K562 (cell line): ENCODE measurements at regions not wholly inside any gene's neighbourhood (a gene's known extent, or its start where the extent isn't known, plus 50 kb on each side); places are given as distances from the start of the nearest gene placed in this dataset.

Experiments used
- DPF2 ChIP-seq: fragments of 450-650 bp; IDR thresholded peaks from 2 replicates; pipeline ENCODE4 v1.6.1; 2016
- HDAC1 ChIP-seq, 2 experiments: fragments of 450-650 bp; IDR thresholded peaks; 2 replicates each; pipeline ENCODE4 v1.6.1; 2016 to 2017; ENCODE audit warnings: inconsistent platforms in 1 of 2, mild to moderate bottlenecking in 1 of 2, moderate library complexity in 1 of 2
- HOMEZ ChIP-seq: fragments of 250-450 bp; sonication (Bioruptor Pico); IDR thresholded peaks from 2 replicates; pipeline ENCODE4 v1.4.0; 2020; ENCODE audit warnings: mild to moderate bottlenecking, moderate library complexity
- ID3 ChIP-seq, 2 experiments: fragments of 250-450 bp in 1 of 2; fragments of 450-650 bp in 1 of 2; sonication (Bioruptor Pico) in 1 of 2; IDR thresholded peaks; 2 replicates each; pipeline versions ENCODE4 v1.6.1 to v1.8.0; 2016 to 2021; ENCODE audit warnings: mild to moderate bottlenecking in 2 of 2, moderate library complexity in 2 of 2, missing compliant biosample characterization in 1 of 2, missing genetic modification characterization in 1 of 2
- JUND ChIP-seq, 2 experiments: IDR thresholded peaks; 2 replicates in 1 of 2; 3 replicates in 1 of 2; pipeline ENCODE4 v1.6.1; 2011; ENCODE audit warnings: borderline replicate concordance in 2 of 2, low read depth in 2 of 2, low read length in 2 of 2, improper control_type of control experiment in 1 of 2, missing biosample characterization in 1 of 2, missing genetic modification characterization in 1 of 2, missing genetic modification reagents in 1 of 2
- L3MBTL2 ChIP-seq: fragments of 450-650 bp; IDR thresholded peaks from 2 replicates; pipeline ENCODE4 v1.6.1; 2016; ENCODE audit warnings: mild to moderate bottlenecking, moderate library complexity
- LEF1 ChIP-seq: fragments of 450-650 bp; IDR thresholded peaks from 2 replicates; pipeline ENCODE4 v1.6.1; 2016; ENCODE audit warnings: mild to moderate bottlenecking
- MAFF ChIP-seq: IDR thresholded peaks from 2 replicates; pipeline ENCODE4 v1.6.1; 2012; ENCODE audit warnings: low read length, improper control_type of control experiment
- PCBP1 ChIP-seq: fragments of 200-400 bp; formaldehyde crosslinking; IDR thresholded peaks from 2 replicates; pipeline ENCODE4 v1.6.1; 2018; ENCODE audit warnings: mild to moderate bottlenecking, low read depth, low read length; ENCODE audit not compliant: poor library complexity, severe bottlenecking
- PHB2 ChIP-seq: fragments of 450-650 bp; IDR thresholded peaks from 2 replicates; pipeline ENCODE4 v1.6.1; 2017; ENCODE audit warnings: low read depth
- POLR2A ChIP-seq: fragments of 450-650 bp; conservative IDR thresholded peaks from 2 replicates; pipeline ENCODE4 v1.6.1; 2016
- RBFOX2 ChIP-seq: fragments of 200-400 bp; formaldehyde crosslinking; IDR thresholded peaks from 2 replicates; pipeline ENCODE4 v1.6.1; 2017; ENCODE audit warnings: low read depth, mild to moderate bottlenecking, low read length, moderate library complexity
- RBM22 ChIP-seq: fragments of 200-400 bp; formaldehyde crosslinking; IDR thresholded peaks from 2 replicates; pipeline ENCODE4 v1.6.1; 2018; ENCODE audit warnings: low read length, low read depth; ENCODE audit not compliant: poor library complexity, severe bottlenecking
- RFX7 ChIP-seq: fragments of 250-450 bp; sonication (Bioruptor Pico); IDR thresholded peaks from 2 replicates; pipeline ENCODE4 v1.5.1; 2021; ENCODE audit warnings: mild to moderate bottlenecking
- SMARCE1 ChIP-seq: fragments of 450-650 bp; IDR thresholded peaks from 2 replicates; pipeline ENCODE4 v1.7.1; 2016; ENCODE audit warnings: mild to moderate bottlenecking
- SPI1 ChIP-seq: IDR thresholded peaks from 2 replicates; pipeline ENCODE4 v1.6.1; 2011; ENCODE audit warnings: low read depth, low read length, control low read depth, borderline replicate concordance
- SRF ChIP-seq, 2 experiments: fragments of 250-450, 450-650 bp in 1 of 2; sonication (Bioruptor Pico) in 1 of 2; sonication (generic) in 1 of 2; formaldehyde crosslinking; IDR thresholded peaks; 2 replicates each; pipeline versions ENCODE4 v1.5.0 to v1.5.1; 2020 to 2022; ENCODE audit warnings: mild to moderate bottlenecking in 1 of 2, missing genetic modification reagents in 1 of 2
- XRCC3 ChIP-seq: fragments of 450-650 bp; IDR thresholded peaks from 2 replicates; pipeline ENCODE4 v1.6.1; 2017; ENCODE audit warnings: mild to moderate bottlenecking, moderate library complexity
- ZC3H8 ChIP-seq: fragments of 450-650 bp; IDR thresholded peaks from 2 replicates; pipeline ENCODE4 v1.6.1; 2017
- ZMIZ1 ChIP-seq, 2 experiments: fragments of 150-350 bp in 1 of 2; IDR thresholded peaks; 2 replicates each; pipeline ENCODE4 v1.6.1; 2012 to 2016; ENCODE audit warnings: low read depth in 2 of 2, low read length in 2 of 2, mild to moderate bottlenecking in 1 of 2, moderate library complexity in 1 of 2
- ZNF740 ChIP-seq, 3 experiments: fragments of 200-800 bp in 1 of 3; sonication (Bioruptor generic) in 1 of 3; sonication (generic) in 1 of 3; formaldehyde crosslinking in 1 of 3; IDR thresholded peaks; 2 replicates each; pipeline versions ENCODE4 v1.6.1 to v1.8.0; 2016 to 2022; ENCODE audit warnings: mild to moderate bottlenecking in 2 of 3, missing compliant biosample characterization in 2 of 3, missing genetic modification characterization in 2 of 3, missing genetic modification reagents in 1 of 3
- ZNF766 ChIP-seq: fragments of 200-800 bp; sonication (Bioruptor generic); conservative IDR thresholded peaks from 2 replicates; pipeline ENCODE4 v1.6.1; 2016; ENCODE audit warnings: missing genetic modification characterization, missing compliant biosample characterization

GRCh38 chr2:242098445-242099128 lies 229.1 kb downstream of the RTP5 start (continued):
- no peak for TF ChIP-seq RBM22
- no peak for TF ChIP-seq RFX7 (CRISPR knock-in tag)
- no peak for TF ChIP-seq ZMIZ1 (IDR thresholded peaks at IDR 0.05; ENCODE audit: low read depth in 2 of 2, low read length in 2 of 2)
- TF ChIP-seq SPI1, result peak; percentile 74; the same call in 1 of the 2 replicates
- TF ChIP-seq HOMEZ (CRISPR knock-in tag), result no peak
- no peak for TF ChIP-seq ZNF740 (CRISPR knock-in tag; IDR thresholded peaks at IDR 0.05)
- TF ChIP-seq ZNF740 (tag; IDR thresholded peaks at IDR 0.05), result no peak
- TF ChIP-seq RBFOX2, result peak; percentile 51
- no peak for TF ChIP-seq ZC3H8
- TF ChIP-seq XRCC3, result no peak
- peak; percentile 62; the same call in 1 of the 2 replicates for TF ChIP-seq LEF1
- TF ChIP-seq POLR2A, result peak; percentile 56; the same call in 1 of the 2 replicates
- 0 out of 4 replicates have a peak, but pooled peaks of 1 of the 2 experiments have one; percentile 20 for TF ChIP-seq SRF (CRISPR knock-in tag; IDR thresholded peaks at IDR 0.05)
- peak; percentile 86 for TF ChIP-seq SMARCE1
- peak in 1 of 2 experiments; percentile 69; a peak in 1 of 4 replicates for TF ChIP-seq HDAC1 (IDR thresholded peaks at IDR 0.05)
- TF ChIP-seq ZNF766 (CRISPR knock-in tag), result 0 out of 2 replicates have a peak, but pooled peaks have one; percentile 27
- peak; percentile 65 for TF ChIP-seq L3MBTL2
- no peak for TF ChIP-seq ID3 (CRISPR knock-in tag; IDR thresholded peaks at IDR 0.05)
- no peak for TF ChIP-seq ID3 (tag; IDR thresholded peaks at IDR 0.05)
- peak; percentile 94 for TF ChIP-seq MAFF
- peak; percentile 88 for TF ChIP-seq DPF2
- TF ChIP-seq JUND (IDR thresholded peaks at IDR 0.05; ENCODE audit: borderline replicate concordance, low read depth, low read length), result peak; percentile 78; the same call in 1 of the 2 replicates
- TF ChIP-seq JUND (tag; IDR thresholded peaks at IDR 0.05; ENCODE audit: borderline replicate concordance, low read depth, low read length), result peak; percentile 67; the same call in 2 of the 3 replicates
- 0 out of 2 replicates have a peak, but pooled peaks have one; percentile 52 for TF ChIP-seq PHB2
- no peak for TF ChIP-seq PCBP1
